WI38 (cell line): ENCODE measurements at regions not wholly inside any gene's neighbourhood (a gene's known extent, or its start where the extent isn't known, plus 50 kb on each side); places are given as distances from the start of the nearest gene placed in this dataset.

Source experiments
- H3K4me3 ChIP-seq: 2 replicates; pipeline ENCODE4 v1.5.1; 2011; ENCODE audit warnings: low read depth, mild to moderate bottlenecking, control low read depth, low read length
- TF ChIP-seq, protein P1 (sequence below): IDR thresholded peaks from 2 replicates; pipeline ENCODE4 v1.5.1; 2012; ENCODE audit warnings: low read depth, mild to moderate bottlenecking, control low read depth, low read length

DNA sequence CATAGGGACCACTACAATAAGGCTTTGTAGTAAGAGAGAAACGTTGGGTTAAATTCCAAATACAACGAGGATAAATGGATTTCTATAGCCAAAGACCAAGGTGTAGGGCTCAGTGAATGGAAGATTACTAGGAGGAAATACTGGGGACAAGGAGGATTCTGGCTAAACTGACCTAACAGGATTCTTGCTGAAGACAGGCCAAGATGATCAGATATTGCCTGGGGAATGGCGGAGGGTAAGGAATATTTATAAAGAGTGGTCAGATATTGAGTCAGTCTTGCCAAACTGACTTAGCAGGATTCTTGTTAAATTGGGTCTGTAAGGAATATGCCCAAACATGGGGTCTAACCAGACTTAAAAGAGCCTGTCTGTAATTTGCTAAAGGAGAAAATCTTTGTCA lies 463.8 kb downstream of the EDEM1 start:
- TF ChIP-seq, protein P1, sequence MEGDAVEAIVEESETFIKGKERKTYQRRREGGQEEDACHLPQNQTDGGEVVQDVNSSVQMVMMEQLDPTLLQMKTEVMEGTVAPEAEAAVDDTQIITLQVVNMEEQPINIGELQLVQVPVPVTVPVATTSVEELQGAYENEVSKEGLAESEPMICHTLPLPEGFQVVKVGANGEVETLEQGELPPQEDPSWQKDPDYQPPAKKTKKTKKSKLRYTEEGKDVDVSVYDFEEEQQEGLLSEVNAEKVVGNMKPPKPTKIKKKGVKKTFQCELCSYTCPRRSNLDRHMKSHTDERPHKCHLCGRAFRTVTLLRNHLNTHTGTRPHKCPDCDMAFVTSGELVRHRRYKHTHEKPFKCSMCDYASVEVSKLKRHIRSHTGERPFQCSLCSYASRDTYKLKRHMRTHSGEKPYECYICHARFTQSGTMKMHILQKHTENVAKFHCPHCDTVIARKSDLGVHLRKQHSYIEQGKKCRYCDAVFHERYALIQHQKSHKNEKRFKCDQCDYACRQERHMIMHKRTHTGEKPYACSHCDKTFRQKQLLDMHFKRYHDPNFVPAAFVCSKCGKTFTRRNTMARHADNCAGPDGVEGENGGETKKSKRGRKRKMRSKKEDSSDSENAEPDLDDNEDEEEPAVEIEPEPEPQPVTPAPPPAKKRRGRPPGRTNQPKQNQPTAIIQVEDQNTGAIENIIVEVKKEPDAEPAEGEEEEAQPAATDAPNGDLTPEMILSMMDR: no peak
- H3K4me3 ChIP-seq: no peak overlapping the region

DNA sequence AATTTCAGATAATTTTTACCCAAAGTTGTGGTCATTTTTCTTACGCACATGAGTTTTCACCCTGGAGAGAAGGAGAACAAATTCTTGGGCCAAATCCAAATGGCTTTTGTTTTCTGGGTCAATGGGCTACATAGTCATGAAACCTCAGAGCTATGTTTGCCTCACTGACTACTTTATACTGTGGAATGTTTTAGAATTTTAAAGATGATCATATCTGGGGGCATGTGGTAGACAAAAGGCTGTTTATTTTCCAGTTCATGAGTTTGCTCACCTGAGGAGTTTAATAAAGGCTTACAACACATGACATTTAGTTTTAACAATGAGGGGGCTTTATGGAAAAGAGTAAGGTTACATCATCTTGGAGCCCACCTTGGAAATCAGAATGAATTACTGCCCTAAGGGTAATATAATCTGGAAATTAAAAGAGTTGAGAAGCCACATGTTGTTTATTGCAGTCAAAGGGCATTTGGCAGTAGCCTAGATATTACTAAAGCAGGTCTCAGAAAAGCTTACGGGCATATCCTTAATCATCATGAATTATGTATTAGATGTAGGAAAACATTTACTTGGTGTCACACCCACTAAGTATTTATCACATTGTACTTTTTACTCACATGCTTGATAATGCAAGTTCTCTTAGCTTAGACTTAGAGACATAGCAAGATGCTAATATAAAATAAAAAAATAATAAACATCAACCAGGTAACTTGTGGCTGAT lies 466.1 kb downstream of the EDEM1 start:
- TF ChIP-seq, protein P1: no peak
- H3K4me3 ChIP-seq: no peak overlapping the region

DNA sequence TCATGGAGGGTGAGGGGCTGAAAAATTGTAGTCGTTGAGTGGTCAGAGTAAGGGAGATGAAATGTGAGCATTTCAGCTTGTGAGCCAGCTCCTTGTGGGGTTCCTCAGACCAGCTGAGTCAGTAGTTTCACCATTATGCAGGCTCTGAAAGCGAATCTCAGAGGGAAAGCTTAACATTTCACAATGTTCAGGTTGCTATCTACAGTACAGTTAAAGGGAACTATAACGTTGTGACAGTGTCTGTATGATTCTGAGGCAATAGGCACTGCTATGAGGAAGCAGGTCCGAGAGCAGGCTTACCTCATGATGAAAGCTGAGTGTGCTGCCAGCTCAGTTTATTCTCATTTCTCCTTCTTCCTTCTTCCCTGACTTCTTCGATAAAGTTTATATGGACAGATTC lies 469.6 kb downstream of the EDEM1 start:
- TF ChIP-seq, protein P1: no peak
- H3K4me3 ChIP-seq: no peak overlapping the region

DNA sequence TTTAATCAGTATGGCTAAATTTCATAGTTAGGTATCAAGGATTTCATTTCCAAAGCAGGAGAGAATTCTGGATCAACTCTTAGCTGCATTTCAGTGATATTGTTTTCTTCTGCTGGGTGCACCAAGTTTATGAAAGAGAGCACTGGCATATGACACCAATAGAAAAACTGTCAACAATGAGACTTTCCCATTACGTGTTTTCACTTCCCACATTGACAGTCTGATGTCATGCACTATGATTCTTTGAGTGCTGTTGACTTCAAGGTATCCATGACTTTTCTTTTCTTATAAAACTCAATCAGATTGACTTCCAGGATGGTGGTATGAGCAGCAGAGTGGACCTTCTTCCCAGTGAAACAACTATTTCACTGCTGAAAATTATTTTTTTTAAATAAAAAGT lies 476.1 kb downstream of the EDEM1 start:
- TF ChIP-seq, protein P1: no peak
- H3K4me3 ChIP-seq: no peak overlapping the region

DNA sequence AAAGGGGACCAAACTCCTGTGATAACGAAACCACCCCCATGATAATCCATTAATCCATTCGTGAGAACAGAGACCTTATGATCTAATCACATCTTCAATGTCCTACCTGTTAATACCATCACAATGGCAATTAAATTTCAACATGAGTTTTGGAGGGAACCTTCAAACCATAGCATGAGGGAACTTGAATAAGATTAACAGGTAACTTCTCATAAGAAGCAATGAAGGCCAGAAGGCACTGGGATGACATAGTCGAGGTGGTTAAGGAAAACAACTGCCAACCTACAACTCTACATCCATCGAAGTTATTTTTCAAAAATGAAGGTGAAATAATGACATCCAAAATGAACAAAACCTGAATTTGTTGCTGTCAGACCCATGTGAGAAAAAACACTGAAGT lies 478.9 kb downstream of the EDEM1 start:
- no peak overlapping the region for H3K4me3 ChIP-seq
- TF ChIP-seq, protein P1: no peak

DNA sequence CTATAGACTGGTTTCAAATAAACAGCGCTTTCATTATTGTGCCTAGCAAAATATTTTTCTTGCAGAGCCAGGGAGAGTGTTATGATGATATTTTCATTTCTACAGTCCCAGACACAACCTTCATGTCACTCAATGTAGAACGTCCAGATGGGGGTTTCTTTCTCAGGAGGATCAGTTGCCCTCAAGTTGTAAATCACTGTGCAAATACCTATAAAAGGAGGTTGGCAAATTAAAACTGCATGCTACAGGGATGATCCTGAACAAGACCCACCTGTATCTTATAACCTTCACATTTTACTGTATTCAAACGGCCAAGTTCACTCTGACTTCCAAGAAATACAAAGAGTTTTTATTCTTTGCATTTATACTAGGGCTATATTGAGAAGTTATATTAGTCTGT lies 486.0 kb downstream of the EDEM1 start:
- no peak overlapping the region for H3K4me3 ChIP-seq
- TF ChIP-seq, protein P1: no peak

DNA sequence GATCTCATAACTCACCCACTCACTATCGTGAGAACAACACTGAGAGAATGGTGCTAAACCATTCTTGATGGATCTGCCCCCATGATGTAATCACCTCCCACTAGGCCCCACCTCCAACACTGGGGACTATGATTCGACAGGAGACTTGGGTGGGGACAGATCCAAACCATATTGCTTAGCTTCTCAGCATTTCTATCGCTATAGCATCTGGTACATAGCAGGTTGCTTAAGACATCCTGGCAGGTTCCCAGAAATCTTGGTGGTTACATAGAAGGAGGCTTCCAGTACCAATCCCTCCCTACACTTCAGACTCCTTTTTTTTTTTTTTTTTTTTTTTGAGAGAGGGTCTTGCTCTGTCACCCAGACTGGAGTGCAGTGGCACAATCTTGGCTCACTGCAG lies 487.8 kb downstream of the EDEM1 start:
- TF ChIP-seq, protein P1: no peak
- no peak overlapping the region for H3K4me3 ChIP-seq
